Activated T-helper 2 cell treated with anti-CD3 and anti-CD28 coated beads, Interferon-gamma antibody, Interleukin-2, Interleukin-4, amounts not matched to agents 10 μg/mL and 5 μg/mL and 100 μg/mL, durations not matched to agents 14 hours and 24 hours and 36 hours (primary cell): ENCODE measurements at regions not wholly inside any gene's neighbourhood (a gene's known extent, or its start where the extent isn't known, plus 50 kb on each side); places are given as distances from the start of the nearest gene placed in this dataset.
"Not testable (repeated sequence)": the region's sequence is repeated elsewhere in the genome, so short reads cannot be mapped to it uniquely, and the experiment has no call there.

ENCODE experiments used
- DNase-seq: peaks from one replicate; pipeline ENCODE4 v3.0.0; 2021; ENCODE audit warnings: low spot score
- H3K27ac Mint-ChIP-seq: one replicate; pipeline ENCODE4 v1.8.0; 2021; ENCODE audit warnings: mixed read lengths
- H3K27me3 Mint-ChIP-seq: one replicate; pipeline ENCODE4 v1.8.0; 2021; ENCODE audit warnings: low read depth, mixed read lengths
- H3K36me3 Mint-ChIP-seq: one replicate; pipeline ENCODE4 v1.8.0; 2021; ENCODE audit warnings: low read depth, mixed read lengths
- H3K4me1 Mint-ChIP-seq: one replicate; pipeline ENCODE4 v1.8.0; 2021; ENCODE audit warnings: low read depth, mixed read lengths
- H3K4me3 Mint-ChIP-seq: one replicate; pipeline ENCODE4 v1.8.0; 2021; ENCODE audit warnings: low read depth, mild to moderate bottlenecking, moderate library complexity, mixed read lengths
- H3K9me3 Mint-ChIP-seq: one replicate; pipeline ENCODE4 v1.8.0; 2021; ENCODE audit warnings: mixed read lengths
- intact Hi-C: fragments of 100-400 bp; cut with micrococcal nuclease; formaldehyde crosslinking; loops from one replicate; pipeline ENCODE4 v1.15.1; 2023

GRCh38 chr3:18976102-18976501 lies 172.2 kb upstream of the KCNH8 start:
- DNase-seq, H3K36me3 Mint-ChIP-seq, H3K4me1 Mint-ChIP-seq, H3K27ac Mint-ChIP-seq, intact Hi-C loops, H3K4me3 Mint-ChIP-seq, H3K27me3 Mint-ChIP-seq: not testable (repeated sequence)
- peaks cover 20% of the 10 kb centered on the region for H3K9me3 Mint-ChIP-seq

- no peaks in the 10 kb centered on the region for H3K4me1 Mint-ChIP-seq
- no peaks in the 10 kb centered on the region for H3K27me3 Mint-ChIP-seq
- no peak overlapping the region for H3K27ac Mint-ChIP-seq
- H3K9me3 Mint-ChIP-seq: peaks cover 16% of the 10 kb centered on the region
- DNase-seq: no peak
- H3K4me3 Mint-ChIP-seq: no peak overlapping the region
- intact Hi-C loops: no loop called here
- H3K36me3 Mint-ChIP-seq: no peaks in the 10 kb centered on the region
Observed at GRCh38 chr3:18968120-18968519, 180.2 kb upstream of the KCNH8 start.

GRCh38 chr3:18965781-18966180 lies 182.5 kb upstream of the KCNH8 start:
- peaks cover 13% of the 10 kb centered on the region for H3K9me3 Mint-ChIP-seq
- no peaks in the 10 kb centered on the region for H3K27me3 Mint-ChIP-seq
- no peaks in the 10 kb centered on the region for H3K4me1 Mint-ChIP-seq
- H3K36me3 Mint-ChIP-seq: no peaks in the 10 kb centered on the region
- no peak for DNase-seq
- intact Hi-C loops: no loop called here
- H3K27ac Mint-ChIP-seq: no peak overlapping the region
- H3K4me3 Mint-ChIP-seq: no peak overlapping the region

GRCh38 chr3:18964640-18965039 lies 183.7 kb upstream of the KCNH8 start:
- intact Hi-C loops: no loop called here
- H3K9me3 Mint-ChIP-seq: peaks cover 13% of the 10 kb centered on the region
- H3K27me3 Mint-ChIP-seq: no peaks in the 10 kb centered on the region
- no peak overlapping the region for H3K27ac Mint-ChIP-seq
- H3K4me3 Mint-ChIP-seq: no peak overlapping the region
- H3K36me3 Mint-ChIP-seq: no peaks in the 10 kb centered on the region
- no peak for DNase-seq
- no peaks in the 10 kb centered on the region for H3K4me1 Mint-ChIP-seq

GRCh38 chr3:18951333-18951732 lies 197.0 kb upstream of the KCNH8 start:
- no peaks in the 10 kb centered on the region for H3K36me3 Mint-ChIP-seq
- H3K4me1 Mint-ChIP-seq: peaks cover 4% of the 10 kb centered on the region
- DNase-seq: no peak
- H3K27me3 Mint-ChIP-seq: peaks cover 8% of the 10 kb centered on the region
- intact Hi-C loops: no loop called here
- H3K4me3 Mint-ChIP-seq: no peak overlapping the region
- H3K9me3 Mint-ChIP-seq: no peaks in the 10 kb centered on the region
- no peak overlapping the region for H3K27ac Mint-ChIP-seq

- no peaks in the 10 kb centered on the region for H3K36me3 Mint-ChIP-seq
- no peak overlapping the region for H3K4me3 Mint-ChIP-seq
- H3K9me3 Mint-ChIP-seq: peaks cover 7% of the 10 kb centered on the region
- intact Hi-C loops: no loop called here
- H3K27ac Mint-ChIP-seq: no peak overlapping the region
- peaks cover 4% of the 10 kb centered on the region for H3K4me1 Mint-ChIP-seq
- DNase-seq: no peak
- peaks cover 8% of the 10 kb centered on the region for H3K27me3 Mint-ChIP-seq
Observed at GRCh38 chr3:18946524-18946923, 201.8 kb upstream of the KCNH8 start.

GRCh38 chr3:18937574-18937973 lies 210.7 kb upstream of the KCNH8 start:
- H3K4me3 Mint-ChIP-seq: no peak overlapping the region
- H3K27ac Mint-ChIP-seq: no peak overlapping the region
- peaks cover 7% of the 10 kb centered on the region for H3K4me1 Mint-ChIP-seq
- intact Hi-C loops: no loop called here
- no peaks in the 10 kb centered on the region for H3K9me3 Mint-ChIP-seq
- DNase-seq: no peak
- H3K36me3 Mint-ChIP-seq: no peaks in the 10 kb centered on the region
- H3K27me3 Mint-ChIP-seq: no peaks in the 10 kb centered on the region

- H3K36me3 Mint-ChIP-seq: no peaks in the 10 kb centered on the region
- H3K4me1 Mint-ChIP-seq: no peaks in the 10 kb centered on the region
- intact Hi-C loops: no loop called here
- peaks cover 3% of the 10 kb centered on the region for H3K27me3 Mint-ChIP-seq
- no peak for DNase-seq
- peaks cover 11% of the 10 kb centered on the region for H3K9me3 Mint-ChIP-seq
- H3K4me3 Mint-ChIP-seq: no peak overlapping the region
- no peak overlapping the region for H3K27ac Mint-ChIP-seq
Observed at GRCh38 chr3:18919158-18919557, 229.2 kb upstream of the KCNH8 start.

- DNase-seq: no peak
- Mint-ChIP-seq H3K27ac (no peak overlapping the region), H3K4me1 (no peaks in the 10 kb centered on the region), H3K27me3 (no peaks in the 10 kb centered on the region), H3K4me3 (no peak overlapping the region), H3K36me3 (no peaks in the 10 kb centered on the region), H3K9me3 (peaks cover 11% of the 10 kb centered on the region)
- intact Hi-C loops: no loop called here
Observed at GRCh38 chr3:18917923-18918322, 230.4 kb upstream of the KCNH8 start.

- no peak for DNase-seq
- H3K4me1 Mint-ChIP-seq: peaks cover 4% of the 10 kb centered on the region
- H3K9me3 Mint-ChIP-seq: no peaks in the 10 kb centered on the region
- no peaks in the 10 kb centered on the region for H3K27me3 Mint-ChIP-seq
- no peak overlapping the region for H3K4me3 Mint-ChIP-seq
- intact Hi-C loops: no loop called here
- H3K36me3 Mint-ChIP-seq: no peaks in the 10 kb centered on the region
- H3K27ac Mint-ChIP-seq: no peak overlapping the region
Observed at GRCh38 chr3:18902081-18902793, 246.1 kb upstream of the KCNH8 start.

- H3K4me3 Mint-ChIP-seq: no peak overlapping the region
- H3K9me3 Mint-ChIP-seq: no peaks in the 10 kb centered on the region
- DNase-seq: no peak
- H3K27ac Mint-ChIP-seq: no peak overlapping the region
- H3K36me3 Mint-ChIP-seq: no peaks in the 10 kb centered on the region
- H3K4me1 Mint-ChIP-seq: peaks cover 4% of the 10 kb centered on the region
- peaks cover 3% of the 10 kb centered on the region for H3K27me3 Mint-ChIP-seq
- intact Hi-C loops: no loop called here
Observed at GRCh38 chr3:18901571-18901970, 246.7 kb upstream of the KCNH8 start.

- Mint-ChIP-seq H3K9me3 (no peaks in the 10 kb centered on the region), H3K36me3 (no peaks in the 10 kb centered on the region), H3K27me3 (peaks cover 7% of the 10 kb centered on the region), H3K27ac (no peak overlapping the region), H3K4me1 (peaks cover 4% of the 10 kb centered on the region), H3K4me3 (no peak overlapping the region)
- DNase-seq: no peak
- intact Hi-C loops: no loop called here
Observed at GRCh38 chr3:18900994-18901393, 247.3 kb upstream of the KCNH8 start.

- Mint-ChIP-seq H3K36me3 (no peaks in the 10 kb centered on the region), H3K4me3 (no peak overlapping the region), H3K4me1 (peaks cover 4% of the 10 kb centered on the region), H3K27ac (no peak overlapping the region), H3K9me3 (no peaks in the 10 kb centered on the region), H3K27me3 (peaks cover 13% of the 10 kb centered on the region)
- DNase-seq: no peak
- intact Hi-C loops: no loop called here
Observed at GRCh38 chr3:18898911-18899310, 249.4 kb upstream of the KCNH8 start.

GRCh38 chr3:18892756-18893155 lies 255.6 kb upstream of the KCNH8 start:
- Mint-ChIP-seq H3K36me3 (no peaks in the 10 kb centered on the region), H3K27me3 (peaks cover 15% of the 10 kb centered on the region), H3K4me1 (peaks cover 29% of the 10 kb centered on the region), H3K27ac (no peak overlapping the region), H3K9me3 (no peaks in the 10 kb centered on the region), H3K4me3 (no peak overlapping the region)
- intact Hi-C loops: no loop called here
- no peak for DNase-seq
